ENCODE measurements at regions not wholly inside any gene's neighbourhood (a gene's known extent, or its start where the extent isn't known, plus 50 kb on each side); places are given as distances from the start of the nearest gene placed in this dataset.

DNA sequence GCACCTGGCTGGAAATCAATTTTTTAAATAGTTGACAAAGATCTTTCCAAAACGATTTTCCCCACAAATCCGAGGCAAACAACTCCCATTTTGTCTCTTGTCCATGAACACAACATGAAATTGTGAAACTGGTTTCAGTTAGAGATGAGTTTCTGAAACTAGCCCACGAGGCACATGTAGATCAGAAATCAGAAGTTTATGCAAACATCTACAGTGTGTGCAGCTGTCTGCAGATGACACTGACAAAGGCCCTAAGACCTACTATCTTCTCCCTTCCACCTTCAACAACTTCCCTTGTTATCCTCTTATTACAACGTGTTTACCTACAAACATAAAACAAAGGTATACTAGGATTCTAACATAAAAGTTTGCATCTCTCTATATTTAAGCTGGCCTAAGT lies 183.3 kb downstream of the DIRAS2 start:
- Histone ChIP-seq H4K20me1 (ENCODE audit: low read depth, low read length) (no peaks in the 10 kb centered on the region), H2AFZ (ENCODE audit: low read depth, low read length, severe bottlenecking) (no peak overlapping the region), H3K27ac (ENCODE audit: low read depth, low read length) (no peak overlapping the region), H3F3A (ENCODE audit: insufficient read depth) (no peaks in the 10 kb centered on the region), H3K4me3 (ENCODE audit: insufficient read depth, low read length, poor library complexity, severe bottlenecking) (no peak overlapping the region), H3K9me2 (replicated peaks; ENCODE audit: insufficient read depth, low read length) (no peaks in the 10 kb centered on the region), H3K79me2 (ENCODE audit: insufficient read depth, low read length) (no peaks in the 10 kb centered on the region), H3K9ac (ENCODE audit: low read length) (no peak overlapping the region), H3K4me2 (ENCODE audit: low read depth, low read length, poor library complexity, severe bottlenecking) (no peak overlapping the region), H3K9me3 (ENCODE audit: insufficient read depth, low read length) (no peaks in the 10 kb centered on the region), H3K36me3 (ENCODE audit: low read length) (no peaks in the 10 kb centered on the region), H3K27me3 (ENCODE audit: low read length) (no peaks in the 10 kb centered on the region)
- TF ChIP-seq EZH2phosphoT487 (conservative IDR thresholded peaks at IDR 0.05; ENCODE audit: low read length): no peak
- TF ChIP-seq, protein P1, sequence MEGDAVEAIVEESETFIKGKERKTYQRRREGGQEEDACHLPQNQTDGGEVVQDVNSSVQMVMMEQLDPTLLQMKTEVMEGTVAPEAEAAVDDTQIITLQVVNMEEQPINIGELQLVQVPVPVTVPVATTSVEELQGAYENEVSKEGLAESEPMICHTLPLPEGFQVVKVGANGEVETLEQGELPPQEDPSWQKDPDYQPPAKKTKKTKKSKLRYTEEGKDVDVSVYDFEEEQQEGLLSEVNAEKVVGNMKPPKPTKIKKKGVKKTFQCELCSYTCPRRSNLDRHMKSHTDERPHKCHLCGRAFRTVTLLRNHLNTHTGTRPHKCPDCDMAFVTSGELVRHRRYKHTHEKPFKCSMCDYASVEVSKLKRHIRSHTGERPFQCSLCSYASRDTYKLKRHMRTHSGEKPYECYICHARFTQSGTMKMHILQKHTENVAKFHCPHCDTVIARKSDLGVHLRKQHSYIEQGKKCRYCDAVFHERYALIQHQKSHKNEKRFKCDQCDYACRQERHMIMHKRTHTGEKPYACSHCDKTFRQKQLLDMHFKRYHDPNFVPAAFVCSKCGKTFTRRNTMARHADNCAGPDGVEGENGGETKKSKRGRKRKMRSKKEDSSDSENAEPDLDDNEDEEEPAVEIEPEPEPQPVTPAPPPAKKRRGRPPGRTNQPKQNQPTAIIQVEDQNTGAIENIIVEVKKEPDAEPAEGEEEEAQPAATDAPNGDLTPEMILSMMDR (IDR thresholded peaks at IDR 0.05; ENCODE audit: insufficient read depth, low read length, poor library complexity, severe bottlenecking): no peak

DNA sequence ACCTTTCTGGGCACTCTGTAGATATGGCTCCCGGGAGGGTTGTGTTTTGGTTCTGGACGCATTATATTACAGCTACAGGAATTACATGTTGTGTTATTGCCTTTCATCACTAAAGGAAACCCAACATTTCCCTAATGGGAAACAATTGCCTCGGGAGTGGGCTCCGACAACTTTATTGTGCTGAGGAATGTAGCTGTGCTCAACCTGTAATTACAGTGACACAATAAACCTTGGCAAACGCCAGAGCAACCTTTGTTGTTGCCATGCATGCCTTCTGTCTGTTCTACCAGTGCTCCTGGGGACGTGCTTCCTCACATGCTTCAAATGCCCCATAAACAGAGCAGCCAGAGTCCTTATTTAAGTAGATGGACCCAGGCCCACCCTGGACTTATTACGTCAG lies 182.4 kb downstream of the DIRAS2 start:
- H3K9me2 ChIP-seq (replicated peaks; ENCODE audit: insufficient read depth, low read length): no peaks in the 10 kb centered on the region
- no peak overlapping the region for H2AFZ ChIP-seq (ENCODE audit: low read depth, low read length, severe bottlenecking)
- no peaks in the 10 kb centered on the region for H3K79me2 ChIP-seq (ENCODE audit: insufficient read depth, low read length)
- no peaks in the 10 kb centered on the region for H3K36me3 ChIP-seq (ENCODE audit: low read length)
- H3F3A ChIP-seq (ENCODE audit: insufficient read depth): no peaks in the 10 kb centered on the region
- no peaks in the 10 kb centered on the region for H4K20me1 ChIP-seq (ENCODE audit: low read depth, low read length)
- no peak overlapping the region for H3K4me3 ChIP-seq (ENCODE audit: insufficient read depth, low read length, poor library complexity, severe bottlenecking)
- H3K27ac ChIP-seq (ENCODE audit: low read depth, low read length): no peak overlapping the region
- no peak for TF ChIP-seq EZH2phosphoT487 (conservative IDR thresholded peaks at IDR 0.05; ENCODE audit: low read length)
- TF ChIP-seq, protein P1 (IDR thresholded peaks at IDR 0.05; ENCODE audit: insufficient read depth, low read length, poor library complexity, severe bottlenecking): no peak
- H3K4me2 ChIP-seq (ENCODE audit: low read depth, low read length, poor library complexity, severe bottlenecking): no peak overlapping the region
- no peaks in the 10 kb centered on the region for H3K9me3 ChIP-seq (ENCODE audit: insufficient read depth, low read length)
- H3K9ac ChIP-seq (ENCODE audit: low read length): no peak overlapping the region
- H3K27me3 ChIP-seq (ENCODE audit: low read length): no peaks in the 10 kb centered on the region

DNA sequence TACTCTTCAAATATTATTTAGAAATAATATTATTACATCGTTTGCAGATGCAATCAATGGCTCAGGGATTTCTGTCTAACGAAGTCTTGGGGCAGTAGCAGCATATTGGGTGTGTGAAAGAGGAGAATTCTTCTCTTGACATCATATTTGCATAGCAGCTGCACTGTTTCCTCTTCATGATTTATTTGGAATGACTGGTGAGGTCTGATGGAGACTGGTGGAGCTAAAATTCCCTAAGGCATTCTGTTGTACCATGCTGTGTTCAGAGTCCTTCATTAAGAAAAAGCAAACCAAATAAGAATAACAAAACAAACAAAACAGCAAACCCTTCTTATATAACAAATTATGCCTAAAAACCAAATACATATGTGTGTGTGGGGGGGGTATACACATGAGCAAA lies 177.6 kb downstream of the DIRAS2 start:
- Histone ChIP-seq H3K9me3 (ENCODE audit: insufficient read depth, low read length) (no peaks in the 10 kb centered on the region), H3K4me2 (ENCODE audit: low read depth, low read length, poor library complexity, severe bottlenecking) (no peak overlapping the region), H4K20me1 (ENCODE audit: low read depth, low read length) (no peaks in the 10 kb centered on the region), H3K36me3 (ENCODE audit: low read length) (no peaks in the 10 kb centered on the region), H2AFZ (ENCODE audit: low read depth, low read length, severe bottlenecking) (no peak overlapping the region), H3K27ac (ENCODE audit: low read depth, low read length) (no peak overlapping the region), H3K9me2 (replicated peaks; ENCODE audit: insufficient read depth, low read length) (no peaks in the 10 kb centered on the region), H3K4me3 (ENCODE audit: insufficient read depth, low read length, poor library complexity, severe bottlenecking) (no peak overlapping the region), H3F3A (ENCODE audit: insufficient read depth) (no peaks in the 10 kb centered on the region), H3K27me3 (ENCODE audit: low read length) (no peaks in the 10 kb centered on the region), H3K9ac (ENCODE audit: low read length) (no peak overlapping the region), H3K79me2 (ENCODE audit: insufficient read depth, low read length) (no peaks in the 10 kb centered on the region)
- no peak for TF ChIP-seq EZH2phosphoT487 (conservative IDR thresholded peaks at IDR 0.05; ENCODE audit: low read length)
- TF ChIP-seq, protein P1 (IDR thresholded peaks at IDR 0.05; ENCODE audit: insufficient read depth, low read length, poor library complexity, severe bottlenecking): no peak

All from SU-DHL-6 (cell line).